WTC11 (cell line): ENCODE measurements at regions not wholly inside any gene's neighbourhood (a gene's known extent, or its start where the extent isn't known, plus 50 kb on each side); places are given as distances from the start of the nearest gene placed in this dataset.

ENCODE experiments used
- ATAC-seq: fragments of 200-7000 bp; cut with Tn5 transposase; 2 replicates; pipeline ENCODE4 v1.10.0; 2021; ENCODE audit warnings: mild to moderate bottlenecking, moderate library complexity
- CTCF ChIA-PET: fragments of 300-600 bp; sonication (Branson Sonifier 250); formaldehyde crosslinking; loops from one replicate; lab custom pipeline; 2021; ENCODE audit warnings: antibody characterized with exemption; lab: Charles Lee
- POLR2A ChIA-PET: fragments of 350-600 bp; sonication (Branson Sonifier 250); formaldehyde crosslinking; loops from one replicate; lab custom pipeline; 2021; ENCODE audit warnings: antibody characterized with exemption; lab: Charles Lee
- DNase-seq: peaks from one replicate; pipeline ENCODE4 v3.0.0; 2021; ENCODE audit warnings: low spot score
- H3K27ac Mint-ChIP-seq: 2 replicates; pipeline ENCODE4 v1.8.0; 2021; ENCODE audit warnings: mixed read lengths
- H3K27me3 Mint-ChIP-seq: 2 replicates; pipeline ENCODE4 v1.8.0; 2021; ENCODE audit warnings: low read depth, mild to moderate bottlenecking, moderate library complexity, mixed read lengths
- H3K36me3 Mint-ChIP-seq: 2 replicates; pipeline ENCODE4 v1.8.0; 2021; ENCODE audit warnings: mixed read lengths
- H3K4me1 Mint-ChIP-seq: 2 replicates; pipeline ENCODE4 v1.8.0; 2022; ENCODE audit warnings: mixed read lengths
- H3K4me3 Mint-ChIP-seq: 2 replicates; pipeline ENCODE4 v1.8.0; 2021; ENCODE audit warnings: mild to moderate bottlenecking, moderate library complexity, mixed read lengths
- H3K9me3 Mint-ChIP-seq: 2 replicates; pipeline ENCODE4 v1.8.0; 2021; ENCODE audit warnings: mixed read lengths
- ATF2 ChIP-seq: sonication (generic); formaldehyde crosslinking; IDR thresholded peaks from 2 replicates; pipeline ENCODE4 v1.8.1; 2022; ENCODE audit warnings: low read depth, missing genetic modification reagents, borderline replicate concordance
- ATF3 ChIP-seq: sonication (generic); formaldehyde crosslinking; conservative IDR thresholded peaks from 2 replicates; pipeline ENCODE4 v1.8.1; 2022; ENCODE audit warnings: mild to moderate bottlenecking, missing genetic modification reagents
- ATF6 ChIP-seq: sonication (generic); formaldehyde crosslinking; IDR thresholded peaks from 2 replicates; pipeline ENCODE4 v1.8.1; 2023; ENCODE audit warnings: mild to moderate bottlenecking, missing genetic modification reagents
- E2F1 ChIP-seq: sonication (generic); formaldehyde crosslinking; IDR thresholded peaks from 2 replicates; pipeline ENCODE4 v1.8.0; 2022; ENCODE audit warnings: mild to moderate bottlenecking, missing genetic modification reagents
- E2F4 ChIP-seq: sonication (generic); formaldehyde crosslinking; IDR thresholded peaks from 2 replicates; pipeline ENCODE4 v1.8.1; 2022; ENCODE audit warnings: low read depth, mild to moderate bottlenecking, moderate library complexity, missing genetic modification reagents, borderline replicate concordance
- ELF4 ChIP-seq: sonication (generic); formaldehyde crosslinking; IDR thresholded peaks from 2 replicates; pipeline ENCODE4 v1.8.1; 2022; ENCODE audit warnings: low read depth, mild to moderate bottlenecking, moderate library complexity, missing genetic modification reagents
- EMX1 ChIP-seq: fragments of 250-450 bp; sonication (Bioruptor Pico); IDR thresholded peaks from 2 replicates; pipeline ENCODE4 v1.8.0; 2021; ENCODE audit warnings: mild to moderate bottlenecking
- ESRRA ChIP-seq: sonication (generic); formaldehyde crosslinking; IDR thresholded peaks from 2 replicates; pipeline ENCODE4 v1.8.1; 2022; ENCODE audit warnings: mild to moderate bottlenecking, missing genetic modification reagents, borderline replicate concordance
- FOXP1 ChIP-seq: sonication (generic); formaldehyde crosslinking; IDR thresholded peaks from 2 replicates; pipeline ENCODE4 v1.8.0; 2022; ENCODE audit warnings: missing genetic modification reagents, mild to moderate bottlenecking, moderate library complexity, borderline replicate concordance
- JUN ChIP-seq: sonication (generic); formaldehyde crosslinking; IDR thresholded peaks from 2 replicates; pipeline ENCODE4 v1.8.0; 2023; ENCODE audit warnings: mild to moderate bottlenecking, missing genetic modification reagents
- MXD4 ChIP-seq: fragments of 250-450 bp; sonication (Bioruptor Pico); IDR thresholded peaks from 2 replicates; pipeline ENCODE4 v1.8.0; 2021; ENCODE audit warnings: mild to moderate bottlenecking, moderate library complexity, borderline replicate concordance
- NFYB ChIP-seq: sonication (generic); formaldehyde crosslinking; conservative IDR thresholded peaks from 2 replicates; pipeline ENCODE4 v1.8.0; 2022; ENCODE audit warnings: low read depth, missing genetic modification reagents
- NR1H2 ChIP-seq: sonication (generic); formaldehyde crosslinking; IDR thresholded peaks from 2 replicates; pipeline ENCODE4 v1.9.0; 2021; ENCODE audit warnings: mild to moderate bottlenecking, moderate library complexity, missing genetic modification reagents
- NR2C2 ChIP-seq: sonication (generic); formaldehyde crosslinking; IDR thresholded peaks from 2 replicates; pipeline ENCODE4 v1.8.0; 2022; ENCODE audit warnings: mild to moderate bottlenecking, missing genetic modification reagents
- NR3C1 ChIP-seq: sonication (generic); formaldehyde crosslinking; conservative IDR thresholded peaks from 2 replicates; pipeline ENCODE4 v1.8.1; 2023; ENCODE audit warnings: low read depth, mild to moderate bottlenecking, missing genetic modification reagents
- RELA ChIP-seq: sonication (generic); formaldehyde crosslinking; IDR thresholded peaks from 2 replicates; pipeline ENCODE4 v1.8.1; 2022; ENCODE audit warnings: missing genetic modification reagents, mild to moderate bottlenecking, borderline replicate concordance
- TEAD4 ChIP-seq: sonication (generic); formaldehyde crosslinking; IDR thresholded peaks from 2 replicates; pipeline ENCODE4 v1.8.0; 2022; ENCODE audit warnings: mild to moderate bottlenecking, missing genetic modification reagents
- USF1 ChIP-seq: sonication (generic); formaldehyde crosslinking; IDR thresholded peaks from 2 replicates; pipeline ENCODE4 v1.8.0; 2022; ENCODE audit warnings: mild to moderate bottlenecking, missing genetic modification reagents
- ZNF121 ChIP-seq: sonication (generic); formaldehyde crosslinking; IDR thresholded peaks from 2 replicates; pipeline ENCODE4 v1.8.0; 2023; ENCODE audit warnings: missing genetic modification reagents
- ZNF416 ChIP-seq: fragments of 250-450 bp; sonication (Bioruptor Pico); IDR thresholded peaks from 2 replicates; pipeline ENCODE4 v1.9.0; 2021; ENCODE audit warnings: mild to moderate bottlenecking, inconsistent platforms
- ZSCAN18 ChIP-seq: fragments of 250-450 bp; sonication (Bioruptor Pico); IDR thresholded peaks from 2 replicates; pipeline ENCODE4 v2.1.2; 2022; ENCODE audit warnings: mild to moderate bottlenecking, moderate library complexity

- TF ChIP-seq NR1H2 (CRISPR knock-in tag) (no peak), ZNF121 (no peak), ELF4 (CRISPR knock-in tag) (no peak), ZSCAN18 (CRISPR knock-in tag) (no peak), ATF2 (no peak), NR2C2 (CRISPR knock-in tag) (no peak), ATF6 (no peak), USF1 (CRISPR knock-in tag) (no peak), ATF3 (no peak), NR3C1 (CRISPR knock-in tag) (no peak), E2F4 (CRISPR knock-in tag) (no peak)
These were observed 177.2 kb upstream of the NTF3 start (continued) for GRCh38 chr12:5254703-5255102.

- H3K4me3 Mint-ChIP-seq, result no peak overlapping the region
- H3K9me3 Mint-ChIP-seq, result no peaks in the 10 kb centered on the region
- ATAC-seq (no peak), DNase-seq (no peak)
- H3K27me3 Mint-ChIP-seq, result no peaks in the 10 kb centered on the region; the same call in 1 of the 2 replicates
- H3K36me3 Mint-ChIP-seq, result no peaks in the 10 kb centered on the region
- peaks cover 23% of the 10 kb centered on the region for H3K4me1 Mint-ChIP-seq
- POLR2A ChIA-PET, result no interaction called here
- CTCF ChIA-PET, result no interaction called here
- TF ChIP-seq E2F1 (CRISPR knock-in tag), result no peak
- TF ChIP-seq E2F4 (CRISPR knock-in tag), result no peak
- no peak for TF ChIP-seq MXD4 (CRISPR knock-in tag)
- TF ChIP-seq ZNF416 (CRISPR knock-in tag), result no peak
- TF ChIP-seq JUN, result no peak
- no peak for TF ChIP-seq NFYB (CRISPR knock-in tag)
- no peak for TF ChIP-seq EMX1 (CRISPR knock-in tag)
- no peak for TF ChIP-seq TEAD4 (CRISPR knock-in tag)
- TF ChIP-seq RELA (CRISPR knock-in tag), result no peak
- no peak for TF ChIP-seq FOXP1 (CRISPR knock-in tag)
- no peak for TF ChIP-seq ESRRA (CRISPR knock-in tag)
- H3K27ac Mint-ChIP-seq, result no peak overlapping the region
These were observed 174.0 kb upstream of the NTF3 start for GRCh38 chr12:5257763-5258495.
